ENCODE measurements at regions not wholly inside any gene's neighbourhood (a gene's known extent, or its start where the extent isn't known, plus 50 kb on each side); places are given as distances from the start of the nearest gene placed in this dataset.

GRCh38 chr6:51093871-51094270 is 275.2 kb downstream of the TFAP2B start:
- H3K4me3 ChIP-seq = no peak overlapping the region
- H3K4me1 ChIP-seq = no peaks in the 10 kb centered on the region
- no peaks in the 10 kb centered on the region for H3K36me3 ChIP-seq
- ATAC-seq (no peak), DNase-seq (no peak)
- intact Hi-C loops (cut with DNase I) = no loop called here
- peaks cover 0 to 22% of the 10 kb centered on the region in 2 donors for H3K9me3 ChIP-seq
- no peak for TF ChIP-seq CTCF (IDR thresholded peaks at IDR 0.05)
- H3K27ac ChIP-seq = no peak overlapping the region
- no peaks in the 10 kb centered on the region for H3K27me3 ChIP-seq

- no peak for ATAC-seq
- intact Hi-C loops (cut with DNase I) = no loop called here
- no peak overlapping the region for H3K4me3 ChIP-seq
- no peak for TF ChIP-seq CTCF (IDR thresholded peaks at IDR 0.05)
- no peaks in the 10 kb centered on the region for H3K36me3 ChIP-seq
- DNase-seq = no peak
- H3K9me3 ChIP-seq = peaks cover 0 to 20% of the 10 kb centered on the region in 2 donors
- no peak overlapping the region for H3K27ac ChIP-seq
- no peaks in the 10 kb centered on the region for H3K4me1 ChIP-seq
- H3K27me3 ChIP-seq = no peaks in the 10 kb centered on the region
Measured at GRCh38 chr6:51094271-51094670, 275.6 kb downstream of the TFAP2B start.

- peaks cover 0 to 2% of the 10 kb centered on the region in 2 donors for H3K9me3 ChIP-seq
- no peak overlapping the region for H3K4me3 ChIP-seq
- no peaks in the 10 kb centered on the region for H3K4me1 ChIP-seq
- ATAC-seq (no peak), DNase-seq (no peak)
- intact Hi-C loops (cut with DNase I) = no loop called here
- no peak for TF ChIP-seq CTCF (IDR thresholded peaks at IDR 0.05)
- H3K27me3 ChIP-seq = no peaks in the 10 kb centered on the region
- H3K36me3 ChIP-seq = no peaks in the 10 kb centered on the region
- no peak overlapping the region for H3K27ac ChIP-seq
Measured at GRCh38 chr6:51098246-51098645, 279.6 kb downstream of the TFAP2B start.

- intact Hi-C loops (cut with DNase I) = no loop called here
- ATAC-seq = no peak
Measured at GRCh38 chr6:51098791-51099190, 280.1 kb downstream of the TFAP2B start.

GRCh38 chr6:51099201-51099600 is 280.5 kb downstream of the TFAP2B start:
- Histone ChIP-seq H3K27me3 (no peaks in the 10 kb centered on the region), H3K4me1 (no peaks in the 10 kb centered on the region), H3K27ac (no peak overlapping the region), H3K4me3 (no peak overlapping the region), H3K36me3 (no peaks in the 10 kb centered on the region), H3K9me3 (peaks cover 0 to 2% of the 10 kb centered on the region in 2 donors)
- no peak for ATAC-seq
- no peak for TF ChIP-seq CTCF (IDR thresholded peaks at IDR 0.05)
- intact Hi-C loops (cut with DNase I) = no loop called here
- no peak for DNase-seq

More at GRCh38 chr6:51098791-51099190, 280.1 kb downstream of the TFAP2B start:
- H3K4me1 ChIP-seq = no peaks in the 10 kb centered on the region
- no peak overlapping the region for H3K4me3 ChIP-seq
- no peaks in the 10 kb centered on the region for H3K27me3 ChIP-seq
- H3K27ac ChIP-seq = no peak overlapping the region
- peaks cover 0 to 2% of the 10 kb centered on the region in 2 donors for H3K9me3 ChIP-seq
- H3K36me3 ChIP-seq = no peaks in the 10 kb centered on the region
- no peak for DNase-seq
- TF ChIP-seq CTCF (IDR thresholded peaks at IDR 0.05) = no peak

Measured in left lung (tissue), 4 donors.